ENCODE measurements at regions not wholly inside any gene's neighbourhood (a gene's known extent, or its start where the extent isn't known, plus 50 kb on each side); places are given as distances from the start of the nearest gene placed in this dataset.

DNA sequence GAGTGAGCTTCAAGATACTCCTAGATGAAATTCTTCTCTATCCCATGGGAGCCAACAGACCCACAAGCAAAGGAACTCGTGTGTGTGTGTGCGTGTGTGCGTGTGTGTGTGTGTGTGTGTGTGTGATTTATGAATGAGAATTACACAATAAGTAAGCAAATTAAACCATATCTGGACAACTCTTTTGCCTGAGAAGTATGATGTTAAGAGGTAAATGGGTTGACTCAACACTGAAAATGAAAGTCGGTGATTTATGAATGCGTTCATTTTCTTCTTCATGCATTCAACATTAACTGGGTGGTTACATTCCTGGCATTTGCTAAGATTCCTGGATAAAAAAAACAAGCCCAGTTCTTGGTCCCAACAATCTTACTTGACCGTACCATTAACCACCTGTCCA, 171.3 kb upstream of the ZNF462 start:
- H3K9me3 Mint-ChIP-seq (ENCODE audit: low read depth): no peaks in the 10 kb centered on the region
- no peak overlapping the region for H3K4me3 Mint-ChIP-seq
- no peaks in the 10 kb centered on the region for H3K4me1 Mint-ChIP-seq (ENCODE audit: low read depth)
- H3K36me3 Mint-ChIP-seq: no peaks in the 10 kb centered on the region
- no peaks in the 10 kb centered on the region for H3K27me3 Mint-ChIP-seq
- H3K27ac Mint-ChIP-seq: no peak overlapping the region

DNA sequence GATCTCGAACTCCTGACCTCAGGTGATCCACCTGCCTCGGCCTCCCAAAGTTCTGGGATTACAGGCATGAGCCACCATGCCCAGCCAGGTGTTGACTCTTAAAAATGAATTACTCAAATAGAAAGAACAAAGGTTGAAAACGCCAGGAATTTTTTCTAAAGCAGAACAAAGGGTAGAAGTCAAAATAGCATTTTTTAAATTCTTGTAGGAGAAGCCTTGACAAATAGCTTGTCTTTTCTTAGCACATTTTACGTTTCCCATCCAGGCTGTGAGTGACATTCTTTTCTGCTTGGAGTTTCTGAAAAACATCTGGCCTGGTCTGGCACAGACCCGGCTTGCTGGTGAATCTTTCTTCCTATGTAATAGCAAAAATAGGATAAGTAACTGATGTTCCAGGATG, 169.4 kb upstream of the ZNF462 start:
- no peaks in the 10 kb centered on the region for H3K27me3 Mint-ChIP-seq
- no peak overlapping the region for H3K4me3 Mint-ChIP-seq
- H3K9me3 Mint-ChIP-seq (ENCODE audit: low read depth): no peaks in the 10 kb centered on the region
- no peaks in the 10 kb centered on the region for H3K4me1 Mint-ChIP-seq (ENCODE audit: low read depth)
- H3K27ac Mint-ChIP-seq: no peak overlapping the region
- H3K36me3 Mint-ChIP-seq: no peaks in the 10 kb centered on the region

DNA sequence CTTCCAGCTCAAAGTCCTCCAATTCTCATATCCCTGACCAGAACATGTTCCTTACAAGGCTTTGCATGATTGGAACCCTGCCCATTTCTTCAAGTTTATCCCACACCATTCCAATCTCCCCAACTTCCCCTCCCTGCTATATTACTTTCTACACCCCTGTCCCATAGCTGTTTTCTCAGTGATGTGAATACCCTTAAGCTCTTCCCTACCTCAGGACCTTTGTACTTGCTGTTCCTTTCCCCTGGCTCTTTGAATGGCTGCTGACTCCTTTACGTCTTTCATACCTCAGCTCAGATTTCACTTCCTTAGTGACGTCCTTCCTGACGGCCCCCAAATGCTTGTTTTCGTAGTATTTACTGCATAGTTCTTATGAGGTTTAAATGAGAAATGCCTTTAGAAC, 166.2 kb upstream of the ZNF462 start:
- H3K36me3 Mint-ChIP-seq: no peaks in the 10 kb centered on the region
- no peaks in the 10 kb centered on the region for H3K27me3 Mint-ChIP-seq
- no peaks in the 10 kb centered on the region for H3K9me3 Mint-ChIP-seq (ENCODE audit: low read depth)
- no peak overlapping the region for H3K4me3 Mint-ChIP-seq
- no peak overlapping the region for H3K27ac Mint-ChIP-seq
- H3K4me1 Mint-ChIP-seq (ENCODE audit: low read depth): no peaks in the 10 kb centered on the region

DNA sequence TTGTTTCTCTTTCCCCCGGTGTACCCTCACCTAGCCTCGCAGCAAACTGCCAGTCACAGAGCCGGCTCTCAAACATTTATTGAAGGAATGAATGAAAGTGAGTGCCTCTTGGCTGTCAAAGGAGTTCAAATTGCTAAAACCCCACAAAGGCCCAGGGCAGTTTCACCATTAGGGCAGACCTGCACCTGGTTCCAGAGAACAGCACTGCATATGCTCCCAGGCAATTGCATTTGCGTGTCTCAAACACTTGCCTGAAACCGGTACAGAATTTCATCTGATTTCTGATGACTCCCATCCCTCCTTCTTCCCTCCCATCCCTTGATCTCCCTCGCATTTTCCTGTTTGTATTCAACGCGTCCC, 165.6 kb upstream of the ZNF462 start:
- Mint-ChIP-seq H3K4me3 (no peak overlapping the region), H3K9me3 (ENCODE audit: low read depth) (no peaks in the 10 kb centered on the region), H3K27ac (no peak overlapping the region), H3K36me3 (no peaks in the 10 kb centered on the region), H3K27me3 (no peaks in the 10 kb centered on the region), H3K4me1 (ENCODE audit: low read depth) (no peaks in the 10 kb centered on the region)

DNA sequence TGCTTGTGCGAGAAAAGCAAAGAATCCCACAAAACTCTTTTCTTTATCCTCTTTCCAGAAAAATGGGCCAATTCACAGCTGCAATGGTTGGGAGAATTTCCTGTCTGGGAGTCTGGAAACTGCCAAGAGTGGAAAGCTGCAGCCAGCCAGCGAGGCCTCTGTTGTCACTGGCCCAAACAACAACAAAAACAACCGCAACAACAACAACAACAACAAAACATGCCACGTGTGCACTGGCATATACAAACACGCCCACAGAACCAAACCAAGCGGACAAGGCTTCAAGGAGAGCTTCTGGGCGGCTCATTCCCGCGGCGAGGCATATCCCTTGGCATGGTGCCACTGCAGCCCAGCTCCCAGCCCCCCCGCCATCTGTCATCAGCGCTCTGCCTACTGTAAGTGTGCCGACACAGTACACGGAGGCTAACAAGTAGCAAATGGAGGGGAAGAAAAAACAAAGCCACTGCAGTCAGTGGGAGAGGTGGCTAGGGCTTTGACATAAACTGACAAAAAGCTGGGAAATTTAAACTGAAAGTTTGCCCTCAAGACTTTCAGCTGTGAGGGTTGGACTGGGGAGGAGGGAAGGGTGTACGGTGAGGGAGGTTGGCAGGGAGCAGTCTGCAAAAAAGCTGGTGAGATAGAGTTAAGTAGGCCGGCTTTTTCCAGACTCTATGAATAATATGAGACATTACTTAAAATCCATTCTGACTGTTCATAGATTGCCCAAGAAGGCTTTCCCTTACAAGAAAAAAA, 165.0 kb upstream of the ZNF462 start:
- Mint-ChIP-seq H3K9me3 (ENCODE audit: low read depth) (no peaks in the 10 kb centered on the region), H3K36me3 (no peaks in the 10 kb centered on the region), H3K27ac (no peak overlapping the region), H3K27me3 (no peaks in the 10 kb centered on the region), H3K4me1 (ENCODE audit: low read depth) (no peaks in the 10 kb centered on the region), H3K4me3 (no peak overlapping the region)

DNA sequence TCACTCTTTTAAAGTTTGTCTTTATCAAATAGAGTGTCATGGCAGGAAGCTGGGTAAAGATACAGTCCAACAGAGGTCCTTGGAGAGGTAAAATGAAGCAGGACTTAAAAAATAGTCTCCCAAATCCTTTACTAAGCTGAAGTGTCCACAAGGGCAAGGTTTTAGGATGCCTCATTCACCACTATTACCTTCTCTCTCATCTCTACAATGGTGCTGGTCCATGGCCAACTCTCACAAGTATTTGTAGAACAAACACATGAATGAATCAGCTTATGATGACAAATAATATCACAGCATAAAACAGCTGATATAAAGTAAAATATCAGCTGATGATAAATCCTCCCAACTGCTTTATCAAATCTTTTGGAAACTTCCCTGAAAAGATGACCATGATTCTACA, 162.3 kb upstream of the ZNF462 start:
- Mint-ChIP-seq H3K27ac (no peak overlapping the region), H3K27me3 (no peaks in the 10 kb centered on the region), H3K4me1 (ENCODE audit: low read depth) (no peaks in the 10 kb centered on the region), H3K4me3 (no peak overlapping the region), H3K9me3 (ENCODE audit: low read depth) (peaks cover 4% of the 10 kb centered on the region), H3K36me3 (no peaks in the 10 kb centered on the region)

DNA sequence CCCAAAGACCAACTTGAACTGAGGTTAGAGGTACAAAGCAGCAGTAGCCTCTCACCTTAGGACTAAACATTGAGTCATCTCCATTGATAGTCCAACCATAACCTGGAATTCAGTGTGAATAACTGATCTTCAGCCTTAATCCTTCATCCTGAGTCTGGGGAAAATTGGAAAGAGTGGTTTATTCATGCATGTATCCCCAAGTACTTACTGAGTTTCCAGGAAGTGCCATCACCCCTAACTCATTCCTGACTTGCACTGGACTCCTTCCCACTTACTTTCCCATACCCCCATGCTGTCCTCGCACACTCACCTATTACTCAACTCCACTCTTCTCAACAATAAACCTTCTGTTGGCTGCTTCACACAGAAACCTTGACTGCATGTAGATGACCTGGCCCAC, 161.4 kb upstream of the ZNF462 start:
- no peak overlapping the region for H3K27ac Mint-ChIP-seq
- H3K4me1 Mint-ChIP-seq (ENCODE audit: low read depth): no peaks in the 10 kb centered on the region
- no peaks in the 10 kb centered on the region for H3K36me3 Mint-ChIP-seq
- no peaks in the 10 kb centered on the region for H3K27me3 Mint-ChIP-seq
- H3K9me3 Mint-ChIP-seq (ENCODE audit: low read depth): peaks cover 4% of the 10 kb centered on the region
- H3K4me3 Mint-ChIP-seq: no peak overlapping the region

DNA sequence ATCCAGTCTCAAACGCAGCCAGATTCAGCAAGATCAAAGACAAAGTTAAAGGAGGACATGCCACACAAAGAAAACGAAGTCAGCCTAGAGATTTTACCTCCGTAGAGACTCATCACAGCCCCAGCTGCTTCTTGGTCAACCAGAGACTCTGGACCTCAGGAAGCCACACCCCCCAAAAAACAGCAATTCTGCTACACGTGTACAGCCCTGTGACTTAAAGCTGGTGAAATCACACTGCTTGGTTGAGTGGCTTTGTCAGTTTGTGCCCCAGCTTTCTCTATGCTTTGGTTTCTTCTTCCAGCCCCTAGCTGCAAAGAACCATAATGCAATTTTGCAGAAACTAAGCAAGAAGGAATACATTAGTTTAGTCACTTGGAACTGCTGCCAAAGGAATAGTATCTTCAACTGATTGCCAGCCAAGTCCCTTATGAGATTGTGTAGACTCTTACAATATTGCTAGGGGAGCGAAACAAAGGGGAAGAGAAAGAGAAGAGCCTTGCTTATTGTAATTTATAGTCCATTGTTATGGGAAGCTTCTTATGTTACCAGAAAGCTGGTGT, 158.8 kb upstream of the ZNF462 start:
- Mint-ChIP-seq H3K27ac (no peak overlapping the region), H3K4me3 (no peak overlapping the region), H3K36me3 (no peaks in the 10 kb centered on the region), H3K27me3 (no peaks in the 10 kb centered on the region), H3K9me3 (ENCODE audit: low read depth) (peaks cover 4% of the 10 kb centered on the region), H3K4me1 (ENCODE audit: low read depth) (no peaks in the 10 kb centered on the region)

DNA sequence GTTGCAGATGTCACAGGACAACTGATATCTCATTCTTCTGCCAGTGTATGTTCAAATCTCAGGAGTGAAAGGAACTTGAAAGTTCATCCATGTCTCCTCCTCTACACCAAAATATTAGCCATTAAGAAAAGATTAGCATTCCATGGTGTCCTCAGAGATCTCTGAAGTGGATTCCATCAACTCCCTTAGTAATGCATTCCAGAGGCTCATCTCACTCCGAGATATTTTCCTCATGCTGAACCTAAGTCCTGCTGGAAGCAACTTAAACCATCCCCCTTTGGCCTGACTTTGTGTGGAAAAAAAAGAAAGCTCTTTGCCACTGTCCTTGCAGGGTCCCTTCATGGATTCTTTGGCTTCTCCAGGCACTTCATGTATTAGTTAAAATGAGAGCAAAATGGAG, 155.7 kb upstream of the ZNF462 start:
- Mint-ChIP-seq H3K4me1 (ENCODE audit: low read depth) (no peaks in the 10 kb centered on the region), H3K27me3 (no peaks in the 10 kb centered on the region), H3K4me3 (no peak overlapping the region), H3K36me3 (no peaks in the 10 kb centered on the region), H3K27ac (no peak overlapping the region), H3K9me3 (ENCODE audit: low read depth) (peaks cover 8% of the 10 kb centered on the region)

DNA sequence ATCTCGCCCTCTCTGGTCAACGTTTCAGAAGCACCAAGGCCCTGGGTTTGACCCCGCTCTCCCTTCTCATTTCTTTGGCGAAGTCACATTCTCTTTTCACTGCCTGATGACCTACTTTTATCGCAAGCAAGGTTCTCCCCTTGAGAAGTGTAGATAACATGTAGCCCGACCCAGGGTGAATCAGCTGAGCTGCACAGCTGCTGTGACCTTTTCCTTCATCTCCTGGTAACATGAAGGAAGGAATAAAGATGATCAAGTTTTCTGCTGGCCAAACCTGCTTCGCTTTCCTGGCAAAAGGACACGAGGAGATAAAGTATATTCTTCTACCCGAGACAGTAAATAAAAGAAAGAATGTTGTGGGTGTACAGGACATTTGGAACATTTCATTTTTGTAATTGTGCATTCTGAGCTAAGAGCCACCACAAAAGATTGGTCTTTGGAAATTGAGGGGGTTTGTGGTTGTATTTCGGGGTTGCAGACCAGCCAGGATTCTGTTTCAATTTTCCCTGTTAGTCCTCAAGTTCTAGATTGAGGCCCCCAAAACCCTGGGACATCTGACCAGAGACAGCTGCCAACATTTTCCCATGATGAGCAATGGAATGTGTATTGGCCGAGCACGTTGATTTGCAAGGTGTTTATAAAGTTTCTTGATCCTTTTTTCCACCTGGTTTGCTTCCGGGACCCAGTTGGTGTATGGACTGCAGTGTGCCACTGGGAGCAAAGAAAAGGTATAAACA, 155.1 kb upstream of the ZNF462 start:
- no peak overlapping the region for H3K27ac Mint-ChIP-seq
- H3K9me3 Mint-ChIP-seq (ENCODE audit: low read depth): peaks cover 8% of the 10 kb centered on the region

DNA sequence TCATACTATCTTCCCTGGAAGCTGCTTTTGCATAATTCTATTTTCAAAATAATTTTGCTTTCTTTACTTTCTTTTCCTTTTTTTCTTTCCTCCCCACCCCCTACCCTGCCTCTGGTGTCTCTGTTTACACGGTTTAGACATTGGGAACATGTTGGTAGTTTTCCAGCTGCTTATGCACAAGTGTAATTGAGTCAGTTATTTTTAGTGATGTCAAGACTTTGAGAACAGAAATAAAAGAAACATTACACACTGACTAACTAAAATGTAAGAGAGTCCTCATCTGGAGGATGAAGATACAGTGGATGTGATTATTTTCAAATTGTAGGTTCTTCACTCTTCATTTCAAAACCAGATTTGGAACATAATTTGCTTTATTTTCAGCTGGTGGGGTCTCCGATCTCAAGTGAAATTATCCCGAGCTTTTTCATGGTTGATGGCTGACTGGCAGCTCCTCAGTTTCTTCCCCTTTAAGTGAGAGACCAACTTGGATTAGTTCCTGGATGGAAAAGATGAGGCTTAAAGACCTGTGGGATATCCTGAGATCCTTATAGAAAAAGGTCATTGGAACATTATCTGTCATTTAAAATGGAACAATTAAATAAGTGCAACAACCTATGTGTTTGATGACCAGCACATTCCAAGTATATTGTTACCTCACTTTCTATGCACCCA, 154.4 kb upstream of the ZNF462 start:
- H3K4me1 Mint-ChIP-seq (ENCODE audit: low read depth): no peaks in the 10 kb centered on the region
- no peak overlapping the region for H3K4me3 Mint-ChIP-seq
- no peak overlapping the region for H3K27ac Mint-ChIP-seq
- no peaks in the 10 kb centered on the region for H3K36me3 Mint-ChIP-seq
- peaks cover 8% of the 10 kb centered on the region for H3K9me3 Mint-ChIP-seq (ENCODE audit: low read depth)
- no peaks in the 10 kb centered on the region for H3K27me3 Mint-ChIP-seq

More for the DNA sequence above, 155.1 kb upstream of the ZNF462 start:
- no peaks in the 10 kb centered on the region for H3K4me1 Mint-ChIP-seq (ENCODE audit: low read depth)
- H3K27me3 Mint-ChIP-seq: no peaks in the 10 kb centered on the region
- no peak overlapping the region for H3K4me3 Mint-ChIP-seq
- no peaks in the 10 kb centered on the region for H3K36me3 Mint-ChIP-seq

DNA sequence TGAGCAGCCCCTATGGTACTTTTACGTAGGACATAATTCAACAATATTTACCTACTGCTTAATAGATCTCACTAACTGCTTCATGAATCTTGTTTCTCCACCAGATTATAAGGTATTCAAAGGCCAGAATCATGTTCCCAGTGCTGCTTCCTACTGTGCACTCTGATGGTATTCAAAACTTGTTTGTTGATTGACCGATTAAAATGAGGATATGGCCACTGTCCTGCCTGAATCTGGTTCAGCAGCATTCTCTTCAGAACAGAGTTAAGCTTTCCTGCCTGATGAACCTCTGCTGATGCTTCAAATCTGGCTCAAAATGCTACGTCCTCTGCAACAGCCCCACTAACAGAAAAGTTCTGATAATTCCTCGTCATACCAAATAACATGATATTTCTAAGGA, 150.7 kb upstream of the ZNF462 start:
- H3K27me3 Mint-ChIP-seq: no peaks in the 10 kb centered on the region
- peaks cover 4% of the 10 kb centered on the region for H3K9me3 Mint-ChIP-seq (ENCODE audit: low read depth)
- no peaks in the 10 kb centered on the region for H3K4me1 Mint-ChIP-seq (ENCODE audit: low read depth)
- no peak overlapping the region for H3K4me3 Mint-ChIP-seq
- no peaks in the 10 kb centered on the region for H3K36me3 Mint-ChIP-seq
- H3K27ac Mint-ChIP-seq: no peak overlapping the region

DNA sequence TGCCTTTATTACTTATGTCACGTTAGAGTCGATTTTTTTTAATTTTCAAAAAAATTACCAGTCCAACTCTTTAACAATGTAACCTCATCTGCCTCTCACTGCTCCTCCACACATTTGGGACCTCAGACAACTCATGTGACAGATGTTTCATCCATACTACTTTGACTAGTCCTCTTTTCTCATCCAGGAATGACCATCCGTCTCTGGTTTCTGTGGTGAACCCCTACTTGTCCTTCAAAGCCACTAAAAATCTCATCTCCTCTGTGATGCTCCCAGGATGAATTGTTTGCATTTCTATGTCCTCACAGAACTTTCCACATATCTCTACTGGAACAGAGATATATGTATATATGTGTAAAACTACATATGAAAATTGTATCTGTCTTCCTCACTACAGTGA, 149.8 kb upstream of the ZNF462 start:
- no peak overlapping the region for H3K4me3 Mint-ChIP-seq
- H3K4me1 Mint-ChIP-seq (ENCODE audit: low read depth): no peaks in the 10 kb centered on the region
- no peak overlapping the region for H3K27ac Mint-ChIP-seq
- peaks cover 4% of the 10 kb centered on the region for H3K9me3 Mint-ChIP-seq (ENCODE audit: low read depth)
- H3K27me3 Mint-ChIP-seq: no peaks in the 10 kb centered on the region
- H3K36me3 Mint-ChIP-seq: no peaks in the 10 kb centered on the region

DNA sequence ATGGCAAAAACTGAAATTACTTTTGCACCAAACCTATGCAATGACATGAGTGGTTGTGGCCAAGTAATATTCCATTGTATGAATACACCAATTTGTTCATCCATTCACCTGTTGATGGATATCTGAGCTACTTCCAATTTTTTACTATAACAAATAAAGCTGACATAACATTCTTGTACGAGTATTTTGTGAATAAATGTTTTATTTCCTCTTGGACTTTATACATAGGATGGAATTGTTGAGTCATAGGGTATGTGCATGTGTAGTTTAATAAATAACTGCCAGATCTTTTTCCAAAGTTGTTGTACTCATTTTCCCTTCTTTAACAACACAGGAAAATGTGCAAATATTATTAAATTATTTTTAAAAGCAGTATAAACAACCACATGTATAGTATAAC, 146.1 kb upstream of the ZNF462 start:
- Mint-ChIP-seq H3K27ac (no peak overlapping the region), H3K4me3 (no peak overlapping the region), H3K36me3 (no peaks in the 10 kb centered on the region), H3K4me1 (ENCODE audit: low read depth) (no peaks in the 10 kb centered on the region), H3K9me3 (ENCODE audit: low read depth) (peaks cover 3% of the 10 kb centered on the region), H3K27me3 (no peaks in the 10 kb centered on the region)

DNA sequence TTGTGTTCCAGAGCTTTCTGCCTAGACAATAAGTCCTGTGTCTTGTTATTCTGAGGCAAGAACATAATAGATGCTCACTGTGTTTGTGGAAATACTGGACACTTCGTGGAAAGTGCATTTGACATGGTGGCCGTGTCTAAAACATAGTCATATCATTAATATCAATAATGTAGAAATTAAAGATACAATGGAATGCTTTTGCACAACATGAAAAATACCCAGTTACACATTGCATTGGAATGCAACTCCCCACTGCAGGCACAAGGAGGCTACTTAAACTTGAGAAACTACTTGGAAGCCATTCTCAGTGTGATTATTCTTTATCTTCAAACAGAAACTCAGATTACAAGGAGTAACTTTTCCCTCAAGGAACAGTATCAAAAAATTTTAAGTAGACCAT, 145.3 kb upstream of the ZNF462 start:
- Mint-ChIP-seq H3K27ac (no peak overlapping the region), H3K4me3 (no peak overlapping the region), H3K36me3 (no peaks in the 10 kb centered on the region), H3K4me1 (ENCODE audit: low read depth) (no peaks in the 10 kb centered on the region), H3K9me3 (ENCODE audit: low read depth) (peaks cover 3% of the 10 kb centered on the region), H3K27me3 (no peaks in the 10 kb centered on the region)

Data from activated naive CD8-positive, alpha-beta T cell (primary cell).